MM.1S (cell line): ENCODE measurements at regions not wholly inside any gene's neighbourhood (a gene's known extent, or its start where the extent isn't known, plus 50 kb on each side); places are given as distances from the start of the nearest gene placed in this dataset.

Source experiments
- DNase-seq: peaks from one replicate; pipeline ENCODE4 v3.0.0-alpha.2; 2015
- H2AFZ ChIP-seq: fragments of 300-600 bp; sonication (generic); 2 replicates; pipeline ENCODE4 v1.6.0; 2016; ENCODE audit warnings: antibody characterized with exemption, low read length
- H3F3A ChIP-seq: fragments of 300-600 bp; sonication (generic); 2 replicates; pipeline ENCODE4 v1.6.1; 2016; ENCODE audit warnings: mild to moderate bottlenecking, antibody characterized with exemption, low read length, moderate library complexity, mixed read lengths; ENCODE audit not compliant: insufficient read depth
- H3K27ac ChIP-seq: fragments of 300-600 bp; sonication (generic); 2 replicates; pipeline ENCODE4 v1.5.1; 2016; ENCODE audit warnings: mild to moderate bottlenecking, low read length
- H3K27me3 ChIP-seq: fragments of 300-600 bp; sonication (generic); replicated peaks from 2 replicates; pipeline ENCODE4 v1.6.0; 2016; ENCODE audit warnings: low read length; ENCODE audit not compliant: insufficient read depth
- H3K36me3 ChIP-seq: fragments of 300-600 bp; sonication (generic); replicated peaks from 2 replicates; pipeline ENCODE4 v1.6.1; 2016; ENCODE audit warnings: mild to moderate bottlenecking, low read length, mixed read lengths; ENCODE audit not compliant: insufficient read depth
- H3K4me1 ChIP-seq: fragments of 300-600 bp; sonication (generic); 2 replicates; pipeline ENCODE4 v1.6.1; 2016; ENCODE audit warnings: low read length, mixed read lengths
- H3K4me2 ChIP-seq: fragments of 300-600 bp; sonication (generic); 2 replicates; pipeline ENCODE4 v1.6.0; 2016; ENCODE audit warnings: low read depth, low read length
- H3K4me3 ChIP-seq: fragments of 300-600 bp; sonication (generic); 2 replicates; pipeline ENCODE4 v1.5.1; 2016; ENCODE audit warnings: low read length, mixed read lengths
- H3K79me2 ChIP-seq: fragments of 300-600 bp; sonication (generic); 2 replicates; pipeline ENCODE4 v1.6.1; 2016; ENCODE audit warnings: mixed run types, low read length, mixed read lengths
- H3K9ac ChIP-seq: fragments of 300-600 bp; sonication (generic); 2 replicates; pipeline ENCODE4 v1.6.1; 2016; ENCODE audit warnings: low read length, mixed read lengths
- H3K9me2 ChIP-seq: fragments of 300-600 bp; sonication (generic); replicated peaks from 2 replicates; pipeline ENCODE4 v1.6.1; 2016; ENCODE audit warnings: mild to moderate bottlenecking, low read length, mixed read lengths; ENCODE audit not compliant: insufficient read depth
- H3K9me3 ChIP-seq: fragments of 300-600 bp; sonication (generic); replicated peaks from 2 replicates; pipeline ENCODE4 v1.6.1; 2016; ENCODE audit warnings: mild to moderate bottlenecking, low read length, mixed read lengths; ENCODE audit not compliant: insufficient read depth
- H4K20me1 ChIP-seq: fragments of 300-600 bp; sonication (generic); 2 replicates; pipeline ENCODE4 v1.6.1; 2016; ENCODE audit warnings: mild to moderate bottlenecking, low read length, moderate library complexity, mixed read lengths; ENCODE audit not compliant: insufficient read depth
- EZH2 ChIP-seq: fragments of 300-600 bp; sonication (generic); optimal IDR thresholded peaks from 2 replicates; pipeline ENCODE3; 2017; ENCODE audit warnings: low read depth, mild to moderate bottlenecking, antibody characterized with exemption, low read length, mixed read lengths
- EZH2phosphoT487 ChIP-seq: fragments of 300-600 bp; sonication (generic); IDR thresholded peaks from 2 replicates; pipeline ENCODE4 v1.6.1; 2018; ENCODE audit warnings: antibody characterized with exemption, low read length
- TF ChIP-seq, protein P1 (sequence below): fragments of 300-600 bp; sonication (generic); IDR thresholded peaks from 2 replicates; pipeline ENCODE4 v1.5.1; 2016; ENCODE audit warnings: antibody characterized with exemption, low read length, mixed read lengths

DNA sequence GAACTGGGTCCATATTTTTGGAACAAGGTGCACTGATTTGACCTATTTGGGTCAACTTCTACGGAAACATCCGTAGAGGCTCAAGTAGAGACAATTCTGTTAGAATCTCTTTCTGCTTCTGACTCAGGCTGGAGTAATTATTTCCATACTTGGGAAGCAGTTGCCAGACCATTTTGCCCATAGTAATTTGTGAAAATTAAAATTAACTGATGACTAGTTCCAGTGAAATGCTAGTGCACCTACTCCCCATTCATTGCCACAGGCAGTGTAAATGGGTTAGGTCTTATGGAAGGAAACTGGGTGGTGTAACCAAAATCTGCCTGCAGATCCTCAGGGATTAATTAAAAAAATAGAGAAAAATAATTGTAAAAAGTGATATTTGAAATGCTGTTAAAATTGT lies 201.1 kb downstream of the TENT4A start:
- Histone ChIP-seq H3K79me2 (no peaks in the 10 kb centered on the region), H3K9ac (no peak overlapping the region), H3K36me3 (no peaks in the 10 kb centered on the region)

DNA sequence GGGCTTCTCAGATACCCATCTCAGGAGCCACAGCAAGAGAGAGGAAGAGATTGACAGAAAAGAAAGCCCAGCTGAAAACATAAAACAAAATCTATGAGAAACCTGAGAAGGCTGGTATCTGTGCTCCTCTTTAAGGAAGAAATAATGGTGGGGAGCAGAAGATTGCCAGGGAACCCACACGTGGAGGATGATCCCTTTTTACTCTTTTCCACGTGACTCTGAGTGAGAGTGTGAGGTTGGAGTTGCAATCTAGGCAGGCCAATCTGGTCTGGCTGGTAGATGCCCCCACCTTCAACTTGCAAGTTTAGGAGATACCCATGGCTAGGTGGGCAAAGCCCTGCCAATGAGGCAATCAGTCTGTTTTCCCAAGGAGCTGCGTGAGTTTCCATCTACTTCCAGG lies 202.3 kb downstream of the TENT4A start:
- no peaks in the 10 kb centered on the region for H3K27me3 ChIP-seq
- H3K79me2 ChIP-seq = no peaks in the 10 kb centered on the region
- H3K9me2 ChIP-seq = no peaks in the 10 kb centered on the region
- no peak overlapping the region for H3K9ac ChIP-seq
- TF ChIP-seq EZH2 = no peak
- TF ChIP-seq, protein P1, sequence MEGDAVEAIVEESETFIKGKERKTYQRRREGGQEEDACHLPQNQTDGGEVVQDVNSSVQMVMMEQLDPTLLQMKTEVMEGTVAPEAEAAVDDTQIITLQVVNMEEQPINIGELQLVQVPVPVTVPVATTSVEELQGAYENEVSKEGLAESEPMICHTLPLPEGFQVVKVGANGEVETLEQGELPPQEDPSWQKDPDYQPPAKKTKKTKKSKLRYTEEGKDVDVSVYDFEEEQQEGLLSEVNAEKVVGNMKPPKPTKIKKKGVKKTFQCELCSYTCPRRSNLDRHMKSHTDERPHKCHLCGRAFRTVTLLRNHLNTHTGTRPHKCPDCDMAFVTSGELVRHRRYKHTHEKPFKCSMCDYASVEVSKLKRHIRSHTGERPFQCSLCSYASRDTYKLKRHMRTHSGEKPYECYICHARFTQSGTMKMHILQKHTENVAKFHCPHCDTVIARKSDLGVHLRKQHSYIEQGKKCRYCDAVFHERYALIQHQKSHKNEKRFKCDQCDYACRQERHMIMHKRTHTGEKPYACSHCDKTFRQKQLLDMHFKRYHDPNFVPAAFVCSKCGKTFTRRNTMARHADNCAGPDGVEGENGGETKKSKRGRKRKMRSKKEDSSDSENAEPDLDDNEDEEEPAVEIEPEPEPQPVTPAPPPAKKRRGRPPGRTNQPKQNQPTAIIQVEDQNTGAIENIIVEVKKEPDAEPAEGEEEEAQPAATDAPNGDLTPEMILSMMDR = no peak
- no peak for TF ChIP-seq EZH2phosphoT487
- no peaks in the 10 kb centered on the region for H3K9me3 ChIP-seq
- no peak overlapping the region for H3K27ac ChIP-seq
- H4K20me1 ChIP-seq = no peaks in the 10 kb centered on the region
- no peak overlapping the region for H2AFZ ChIP-seq
- no peak overlapping the region for H3K4me3 ChIP-seq
- H3K4me1 ChIP-seq = no peaks in the 10 kb centered on the region
- no peaks in the 10 kb centered on the region for H3F3A ChIP-seq
- H3K36me3 ChIP-seq = no peaks in the 10 kb centered on the region
- DNase-seq = no peak
- H3K4me2 ChIP-seq = no peak overlapping the region

More for the DNA sequence above, 201.1 kb downstream of the TENT4A start:
- H3K9me2 ChIP-seq = no peaks in the 10 kb centered on the region
- no peak overlapping the region for H3K4me3 ChIP-seq
- no peak overlapping the region for H3K4me2 ChIP-seq
- no peak for DNase-seq
- H3F3A ChIP-seq = no peaks in the 10 kb centered on the region
- H2AFZ ChIP-seq = no peak overlapping the region
- no peaks in the 10 kb centered on the region for H3K4me1 ChIP-seq
- H3K27me3 ChIP-seq = no peaks in the 10 kb centered on the region
- no peaks in the 10 kb centered on the region for H3K9me3 ChIP-seq
- no peak overlapping the region for H3K27ac ChIP-seq
- no peaks in the 10 kb centered on the region for H4K20me1 ChIP-seq
- TF ChIP-seq EZH2phosphoT487 (no peak), EZH2 (no peak)
- TF ChIP-seq, protein P1 = no peak

DNA sequence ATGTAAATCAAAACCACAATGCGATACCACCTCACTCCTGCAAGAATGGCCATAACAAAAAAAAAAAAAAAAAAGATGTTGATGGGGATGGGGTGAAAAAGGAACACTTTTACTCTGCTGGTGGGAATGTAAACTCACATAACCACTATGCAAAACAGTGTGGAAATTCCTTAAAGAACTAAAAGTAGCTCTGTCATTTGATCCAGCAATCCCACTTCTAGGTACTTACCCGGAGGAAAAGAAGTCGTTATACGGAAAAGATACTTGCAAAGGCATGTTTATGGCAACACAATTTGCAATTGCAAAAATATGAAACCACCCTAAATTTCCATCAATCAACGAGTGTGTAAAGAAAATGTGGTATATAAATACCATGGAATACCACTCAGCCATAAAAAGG lies 205.0 kb downstream of the TENT4A start:
- no peaks in the 10 kb centered on the region for H3K36me3 ChIP-seq
- no peaks in the 10 kb centered on the region for H3K79me2 ChIP-seq
- no peak for DNase-seq

More for the DNA sequence above, 205.0 kb downstream of the TENT4A start:
- Histone ChIP-seq H2AFZ (no peak overlapping the region), H3K9ac (no peak overlapping the region), H3K4me1 (no peaks in the 10 kb centered on the region), H3K27me3 (no peaks in the 10 kb centered on the region), H3F3A (no peaks in the 10 kb centered on the region), H4K20me1 (no peaks in the 10 kb centered on the region), H3K4me3 (no peak overlapping the region), H3K9me2 (no peaks in the 10 kb centered on the region), H3K27ac (no peak overlapping the region), H3K4me2 (no peak overlapping the region), H3K9me3 (no peaks in the 10 kb centered on the region)
- TF ChIP-seq EZH2phosphoT487 = no peak
- TF ChIP-seq, protein P1 = no peak
